ENCODE measurements at regions not wholly inside any gene's neighbourhood (a gene's known extent, or its start where the extent isn't known, plus 50 kb on each side); places are given as distances from the start of the nearest gene placed in this dataset.

- DNase-seq (ENCODE audit: insufficient read length) (no peak), FAIRE-seq (no peak)
- TF ChIP-seq TAF1 (IDR thresholded peaks at IDR 0.05; ENCODE audit: borderline replicate concordance, low read depth, low read length) (no peak), POLR2AphosphoS5 (IDR thresholded peaks at IDR 0.05; ENCODE audit: low read depth, low read length) (no peak), POLR2A (IDR thresholded peaks at IDR 0.05; ENCODE audit: low read depth, low read length) (no peak)
Observed at GRCh38 chr16:86051368-86052114, 152.6 kb downstream of the IRF8 start.

- no peak for FAIRE-seq
- TF ChIP-seq TAF1 (IDR thresholded peaks at IDR 0.05; ENCODE audit: borderline replicate concordance, low read depth, low read length) = no peak
- no peak for TF ChIP-seq POLR2A (IDR thresholded peaks at IDR 0.05; ENCODE audit: low read depth, low read length)
- TF ChIP-seq POLR2AphosphoS5 (IDR thresholded peaks at IDR 0.05; ENCODE audit: low read depth, low read length) = no peak
- no peak for DNase-seq (ENCODE audit: insufficient read length)
Observed at GRCh38 chr16:86052115-86052670, 153.2 kb downstream of the IRF8 start.

DNA sequence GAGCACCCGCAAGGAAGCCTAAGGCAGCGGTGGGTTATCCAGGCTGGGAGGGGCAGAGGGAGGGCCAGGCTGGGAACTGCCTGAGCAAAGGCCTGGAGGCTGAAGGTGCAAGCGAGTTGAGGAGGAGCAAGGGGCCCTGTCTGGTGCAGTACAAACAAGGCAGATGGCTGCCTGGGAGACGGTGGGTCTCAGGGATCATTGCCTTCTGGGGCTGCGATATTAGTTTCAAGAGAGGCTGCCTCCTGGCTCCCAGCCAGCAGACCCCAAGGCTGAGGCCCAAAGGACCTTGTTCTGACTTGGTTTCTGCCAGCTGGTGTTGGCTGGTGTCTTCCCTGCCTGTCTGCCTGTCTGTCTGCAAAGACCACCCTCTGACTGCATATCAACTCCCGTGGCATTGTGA, 154.0 kb downstream of the IRF8 start:
- DNase-seq (ENCODE audit: insufficient read length) (no peak), FAIRE-seq (no peak)
- TF ChIP-seq POLR2A (IDR thresholded peaks at IDR 0.05; ENCODE audit: low read depth, low read length) (no peak), POLR2AphosphoS5 (IDR thresholded peaks at IDR 0.05; ENCODE audit: low read depth, low read length) (no peak), TAF1 (IDR thresholded peaks at IDR 0.05; ENCODE audit: borderline replicate concordance, low read depth, low read length) (no peak)

GRCh38 chr16:86059253-86060171, 160.6 kb downstream of the IRF8 start:
- TF ChIP-seq TAF1 (IDR thresholded peaks at IDR 0.05; ENCODE audit: borderline replicate concordance, low read depth, low read length) (no peak), POLR2AphosphoS5 (IDR thresholded peaks at IDR 0.05; ENCODE audit: low read depth, low read length) (no peak), POLR2A (IDR thresholded peaks at IDR 0.05; ENCODE audit: low read depth, low read length) (no peak)
- DNase-seq (ENCODE audit: insufficient read length) = no peak
- no peak for FAIRE-seq

GRCh38 chr16:86060381-86061317, 161.7 kb downstream of the IRF8 start:
- DNase-seq (ENCODE audit: insufficient read length) (no peak), FAIRE-seq (no peak)
- TF ChIP-seq POLR2A (IDR thresholded peaks at IDR 0.05; ENCODE audit: low read depth, low read length) = no peak

- no peak for TF ChIP-seq POLR2AphosphoS5 (IDR thresholded peaks at IDR 0.05; ENCODE audit: low read depth, low read length)
- TF ChIP-seq TAF1 (IDR thresholded peaks at IDR 0.05; ENCODE audit: borderline replicate concordance, low read depth, low read length) = no peak
- TF ChIP-seq POLR2A (IDR thresholded peaks at IDR 0.05; ENCODE audit: low read depth, low read length) = no peak
- FAIRE-seq (no peak), DNase-seq (ENCODE audit: insufficient read length) (no peak)
Observed at GRCh38 chr16:86061318-86061695, 162.3 kb downstream of the IRF8 start.

- DNase-seq (ENCODE audit: insufficient read length) (no peak), FAIRE-seq (no peak)
- TF ChIP-seq TAF1 (IDR thresholded peaks at IDR 0.05; ENCODE audit: borderline replicate concordance, low read depth, low read length) = no peak
- TF ChIP-seq POLR2AphosphoS5 (IDR thresholded peaks at IDR 0.05; ENCODE audit: low read depth, low read length) = no peak
- no peak for TF ChIP-seq POLR2A (IDR thresholded peaks at IDR 0.05; ENCODE audit: low read depth, low read length)
Observed at GRCh38 chr16:86061721-86062120, 162.8 kb downstream of the IRF8 start.

DNA sequence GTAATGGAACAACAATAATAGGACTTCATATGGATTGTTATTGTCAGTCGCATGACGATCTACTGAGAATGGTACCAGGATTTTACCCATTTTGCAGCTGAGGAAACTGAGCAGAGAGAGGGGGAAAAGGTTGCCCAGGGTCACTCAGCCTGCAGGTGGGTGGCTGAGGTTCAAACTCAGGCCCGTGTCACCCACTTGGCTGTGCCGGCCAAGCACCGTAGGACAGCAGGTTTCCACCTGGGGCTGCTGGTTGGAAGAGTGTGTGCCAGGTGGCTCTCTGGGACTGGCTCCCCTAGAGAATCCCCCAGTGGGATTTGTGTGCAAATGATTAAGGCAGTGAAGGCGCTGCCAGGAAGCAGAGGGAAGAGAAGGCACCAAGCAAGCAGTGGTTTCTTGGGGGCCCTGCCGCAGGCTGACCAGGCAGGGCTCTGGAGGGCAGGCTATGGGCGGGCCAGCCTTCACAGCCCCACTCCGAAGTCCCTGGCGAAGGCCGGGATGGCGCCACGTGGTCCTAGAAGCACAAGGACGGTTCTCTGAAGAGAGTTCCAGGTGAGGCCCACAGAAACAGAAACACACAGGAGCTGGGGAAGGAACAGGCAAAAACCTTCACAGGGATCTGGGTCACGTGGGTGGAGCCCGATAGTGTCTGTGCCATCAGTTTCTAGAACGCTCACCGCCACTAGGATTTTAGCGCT, 163.5 kb downstream of the IRF8 start:
- no peak for FAIRE-seq
- TF ChIP-seq POLR2AphosphoS5 (IDR thresholded peaks at IDR 0.05; ENCODE audit: low read depth, low read length) = no peak
- no peak for TF ChIP-seq TAF1 (IDR thresholded peaks at IDR 0.05; ENCODE audit: borderline replicate concordance, low read depth, low read length)
- no peak for TF ChIP-seq POLR2A (IDR thresholded peaks at IDR 0.05; ENCODE audit: low read depth, low read length)
- DNase-seq (ENCODE audit: insufficient read length) = no peak

DNA sequence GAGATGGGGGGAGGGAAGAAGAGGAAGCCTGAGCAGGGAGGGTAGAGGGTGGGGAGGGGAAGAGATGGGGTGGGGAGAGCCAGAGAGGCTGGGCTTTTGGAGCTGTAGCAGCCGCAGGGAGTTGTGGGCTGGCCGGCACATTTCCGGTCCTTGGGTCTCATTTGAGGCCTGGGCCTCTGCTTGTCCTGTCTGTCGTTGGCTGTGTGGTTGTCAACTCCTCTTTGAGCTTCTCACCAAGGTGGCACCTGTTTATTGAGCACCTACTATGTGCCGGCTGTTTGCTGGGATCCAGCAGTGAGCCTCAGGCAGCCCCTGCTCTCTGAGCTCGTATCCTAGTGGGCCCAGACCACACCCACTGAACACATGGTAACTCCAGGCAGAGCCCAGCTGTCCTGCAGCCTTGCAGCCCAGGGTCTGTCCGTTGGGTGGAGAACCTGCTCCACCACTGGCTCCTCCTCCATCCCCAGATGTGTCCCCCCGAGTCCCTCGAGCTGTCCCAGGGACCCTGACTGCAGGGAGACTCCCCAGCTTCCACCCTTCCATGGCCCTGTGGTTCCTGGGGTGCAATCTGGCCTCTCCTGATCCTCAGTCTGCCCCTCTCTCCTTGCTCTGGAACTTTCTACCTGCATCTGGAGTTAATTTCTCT, 164.9 kb downstream of the IRF8 start:
- TF ChIP-seq POLR2A (IDR thresholded peaks at IDR 0.05; ENCODE audit: low read depth, low read length) = no peak
- DNase-seq (ENCODE audit: insufficient read length) (no peak), FAIRE-seq (no peak)
